LNCAP (cell line): ENCODE measurements at regions not wholly inside any gene's neighbourhood (a gene's known extent, or its start where the extent isn't known, plus 50 kb on each side); places are given as distances from the start of the nearest gene placed in this dataset.

Experiments
- CTCF ChIP-seq: fragments of 450-650 bp; IDR thresholded peaks from 2 replicates; pipeline ENCODE4 v1.5.1; 2017; ENCODE audit warnings: mild to moderate bottlenecking

DNA sequence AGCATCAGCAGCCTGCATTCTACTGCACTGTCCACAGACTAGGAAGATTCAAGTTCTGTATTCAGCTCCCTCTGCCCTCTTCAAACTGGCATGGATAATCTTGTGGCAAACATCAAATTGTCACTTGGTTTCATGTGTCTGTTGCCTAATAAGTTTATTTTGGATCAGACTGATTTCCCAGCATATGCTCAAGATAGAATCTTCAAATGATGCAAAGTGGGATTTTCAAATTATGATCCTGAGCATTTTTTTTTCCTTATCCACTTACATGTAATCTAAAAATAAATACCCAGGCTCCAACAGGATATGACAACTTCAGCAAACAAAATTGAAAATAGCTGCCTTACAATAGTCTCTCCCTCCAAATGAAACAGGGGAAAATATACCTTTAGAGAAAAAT, 160.9 kb upstream of the VRK2 start:
- no peak for TF ChIP-seq CTCF

GRCh38 chr2:57886161-57886786, 160.3 kb upstream of the VRK2 start:
- TF ChIP-seq CTCF: no peak

DNA sequence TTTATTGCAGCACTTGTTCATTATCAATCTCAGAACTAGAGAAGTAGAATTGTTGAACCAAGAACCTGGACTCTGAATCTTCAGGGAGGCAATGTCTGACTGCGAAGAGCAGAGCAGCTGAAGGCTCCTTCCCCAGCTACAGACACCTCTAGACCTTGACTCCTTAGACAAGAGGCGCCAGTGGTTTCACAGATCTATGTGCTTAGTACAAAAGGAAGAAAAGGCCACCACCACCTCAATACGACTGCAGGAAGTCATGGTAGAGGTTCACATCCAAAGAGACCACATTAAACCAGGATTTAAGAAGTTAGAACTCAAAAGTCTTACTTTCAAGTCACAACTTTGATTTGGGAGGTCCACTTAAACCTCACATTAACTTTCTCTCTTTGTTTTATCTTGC, 158.1 kb upstream of the VRK2 start:
- TF ChIP-seq CTCF: no peak

GRCh38 chr2:57890464-57890863, 156.1 kb upstream of the VRK2 start:
- no peak for TF ChIP-seq CTCF

GRCh38 chr2:57891086-57891712, 155.4 kb upstream of the VRK2 start:
- TF ChIP-seq CTCF: no peak

DNA sequence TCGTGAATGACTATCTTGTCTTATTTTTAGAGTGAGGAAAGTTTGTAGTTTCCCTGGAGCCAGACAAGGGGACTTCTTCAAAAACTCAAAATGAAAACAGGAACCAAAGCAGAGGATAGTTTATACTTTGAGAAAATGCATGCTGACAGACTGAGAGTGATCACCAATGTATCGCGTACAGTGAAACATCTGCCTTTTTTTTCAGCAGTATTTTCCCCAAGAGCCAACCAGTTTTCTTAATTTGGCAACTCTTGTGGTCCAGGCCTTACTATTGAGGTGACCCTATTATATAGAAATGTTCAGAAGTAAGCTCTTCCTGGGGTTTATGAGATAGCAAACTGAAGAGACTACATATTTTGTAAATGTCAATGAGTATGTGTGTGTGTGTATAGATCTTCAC, 153.7 kb upstream of the VRK2 start:
- TF ChIP-seq CTCF: no peak

DNA sequence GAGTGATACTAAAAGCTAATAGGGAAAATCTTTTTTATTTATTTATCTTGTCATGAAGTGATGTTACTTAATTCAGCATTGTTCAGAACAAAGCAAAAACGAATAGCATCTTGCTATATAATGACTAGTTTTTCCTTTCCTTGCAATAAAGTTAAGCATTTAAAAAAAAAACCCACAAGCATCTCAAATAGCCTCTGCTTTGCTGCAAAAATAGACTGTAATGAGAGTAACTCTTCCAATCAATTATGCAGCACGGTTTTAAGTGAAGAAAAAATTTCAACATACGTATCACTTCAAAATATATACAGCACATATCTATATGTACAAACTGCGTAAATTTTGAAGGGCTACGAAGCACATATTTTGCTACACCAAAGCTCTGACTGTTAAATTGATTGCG, 153.3 kb upstream of the VRK2 start:
- no peak for TF ChIP-seq CTCF

- no peak for TF ChIP-seq CTCF
Measured at GRCh38 chr2:57893786-57894185, 152.8 kb upstream of the VRK2 start.
